GM12874 (cell line): ENCODE measurements at regions not wholly inside any gene's neighbourhood (a gene's known extent, or its start where the extent isn't known, plus 50 kb on each side); places are given as distances from the start of the nearest gene placed in this dataset.

ENCODE experiments used
- TF ChIP-seq, protein P1 (sequence below): IDR thresholded peaks from 2 replicates; pipeline ENCODE4 v1.5.1; 2011; ENCODE audit warnings: low read depth, mild to moderate bottlenecking, control low read depth, low read length, moderate library complexity; ENCODE audit not compliant: insufficient read depth

DNA sequence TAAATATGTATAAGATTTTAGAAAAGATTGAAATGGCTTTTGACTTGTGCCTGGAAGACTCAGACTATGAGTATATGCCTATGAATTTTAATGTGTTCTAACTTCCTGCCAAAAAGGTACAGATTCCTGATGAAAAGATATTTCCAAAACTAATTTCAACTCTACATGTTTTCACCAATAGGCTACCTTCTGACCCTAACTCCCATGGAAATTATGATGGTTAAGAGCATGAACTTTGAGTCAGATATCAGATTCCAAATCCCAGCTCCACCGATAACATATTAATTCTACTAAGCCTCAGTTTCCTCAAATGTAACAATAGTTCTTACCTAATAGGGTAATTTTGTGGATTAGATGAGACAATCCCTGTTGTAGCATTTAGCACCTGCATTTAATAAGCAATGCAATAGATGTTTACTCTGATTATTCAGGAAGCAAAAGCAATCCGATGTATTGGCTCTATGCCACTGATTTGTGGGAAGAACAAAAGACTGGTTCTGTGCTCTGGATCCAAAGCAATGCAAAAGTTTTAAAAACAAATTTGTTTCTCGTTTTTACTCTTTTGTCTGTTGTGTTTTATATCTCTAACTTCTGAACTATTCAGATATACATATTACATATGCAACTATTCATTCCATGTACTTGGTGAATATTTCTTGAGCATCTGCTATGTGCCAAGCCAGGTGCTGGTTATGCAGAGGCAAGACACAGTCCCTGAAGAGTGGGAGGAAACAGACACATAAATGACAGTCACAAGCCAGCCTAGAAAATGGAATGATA is 115.4 kb downstream of the GATA6 start:
- TF ChIP-seq, protein P1, sequence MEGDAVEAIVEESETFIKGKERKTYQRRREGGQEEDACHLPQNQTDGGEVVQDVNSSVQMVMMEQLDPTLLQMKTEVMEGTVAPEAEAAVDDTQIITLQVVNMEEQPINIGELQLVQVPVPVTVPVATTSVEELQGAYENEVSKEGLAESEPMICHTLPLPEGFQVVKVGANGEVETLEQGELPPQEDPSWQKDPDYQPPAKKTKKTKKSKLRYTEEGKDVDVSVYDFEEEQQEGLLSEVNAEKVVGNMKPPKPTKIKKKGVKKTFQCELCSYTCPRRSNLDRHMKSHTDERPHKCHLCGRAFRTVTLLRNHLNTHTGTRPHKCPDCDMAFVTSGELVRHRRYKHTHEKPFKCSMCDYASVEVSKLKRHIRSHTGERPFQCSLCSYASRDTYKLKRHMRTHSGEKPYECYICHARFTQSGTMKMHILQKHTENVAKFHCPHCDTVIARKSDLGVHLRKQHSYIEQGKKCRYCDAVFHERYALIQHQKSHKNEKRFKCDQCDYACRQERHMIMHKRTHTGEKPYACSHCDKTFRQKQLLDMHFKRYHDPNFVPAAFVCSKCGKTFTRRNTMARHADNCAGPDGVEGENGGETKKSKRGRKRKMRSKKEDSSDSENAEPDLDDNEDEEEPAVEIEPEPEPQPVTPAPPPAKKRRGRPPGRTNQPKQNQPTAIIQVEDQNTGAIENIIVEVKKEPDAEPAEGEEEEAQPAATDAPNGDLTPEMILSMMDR, result no peak

DNA sequence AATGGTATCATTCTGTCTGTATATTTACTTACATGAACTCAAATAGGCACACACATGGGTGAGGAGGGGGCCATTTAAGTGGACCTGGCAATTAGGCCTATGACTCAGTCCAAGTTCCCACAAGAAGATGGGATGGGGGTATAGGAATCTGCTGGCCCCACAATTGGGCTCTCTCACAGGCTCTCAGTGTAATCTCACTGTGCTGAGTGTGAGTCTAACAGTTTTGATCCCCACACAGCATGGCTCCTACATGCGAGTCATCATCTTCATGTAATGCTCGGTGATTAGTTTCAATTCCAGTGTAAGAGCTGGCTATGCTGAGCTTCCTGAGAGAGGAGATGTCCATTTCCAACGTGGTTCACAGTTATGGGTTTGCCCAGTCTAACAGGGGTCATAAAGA is 114.0 kb downstream of the GATA6 start:
- TF ChIP-seq, protein P1, result no peak

DNA sequence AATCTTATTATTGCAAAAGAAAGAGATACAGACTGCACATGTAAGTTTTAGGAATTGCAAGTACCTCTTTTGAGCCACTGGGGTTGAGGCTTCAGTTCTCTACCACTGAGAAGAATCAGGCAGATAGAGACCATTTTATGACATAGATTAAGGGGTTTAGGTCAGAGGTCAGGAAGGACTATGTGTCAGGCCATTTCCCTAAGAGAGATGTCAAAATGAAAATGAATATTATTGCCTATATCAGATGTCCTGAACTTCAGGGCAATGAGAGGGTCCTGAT is 113.7 kb downstream of the GATA6 start:
- TF ChIP-seq, protein P1, result no peak

DNA sequence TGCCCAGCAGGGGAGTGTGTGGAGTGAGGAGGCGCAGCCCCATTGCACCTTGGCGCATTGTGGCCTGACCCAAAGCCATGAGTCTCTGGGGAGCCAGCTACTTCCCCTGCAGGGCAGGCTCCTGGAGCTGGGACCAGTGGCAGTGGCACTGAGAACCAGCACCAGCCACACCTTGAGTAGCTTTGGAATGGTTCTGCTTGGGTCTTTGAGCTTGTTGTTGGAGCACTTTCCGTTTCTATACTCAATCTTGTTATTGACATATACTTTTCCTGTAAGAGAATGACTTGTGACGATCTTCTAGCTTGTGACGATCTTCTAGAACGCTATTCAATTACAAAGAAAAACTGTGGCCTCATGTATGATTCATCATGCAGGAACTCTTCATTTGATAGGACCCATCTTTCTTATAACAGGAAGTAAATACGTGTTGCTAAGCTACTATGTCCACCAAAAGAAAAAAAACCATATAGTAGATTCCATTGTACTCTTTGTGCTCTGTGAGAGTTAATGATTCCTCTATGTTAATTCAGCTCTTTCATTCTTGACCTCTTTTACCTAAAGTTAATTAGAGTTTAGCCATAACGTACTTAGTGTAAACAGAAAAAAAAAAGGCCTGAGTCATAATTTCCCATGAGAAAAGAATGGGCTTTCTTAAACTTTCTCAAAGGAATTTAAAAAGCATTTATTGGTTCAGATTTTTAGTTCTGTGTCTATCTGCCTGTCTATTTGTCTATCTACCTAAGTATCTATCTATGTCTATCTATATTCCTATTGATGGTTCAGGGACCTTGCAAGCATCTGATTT is 113.1 kb downstream of the GATA6 start:
- TF ChIP-seq, protein P1, result no peak

DNA sequence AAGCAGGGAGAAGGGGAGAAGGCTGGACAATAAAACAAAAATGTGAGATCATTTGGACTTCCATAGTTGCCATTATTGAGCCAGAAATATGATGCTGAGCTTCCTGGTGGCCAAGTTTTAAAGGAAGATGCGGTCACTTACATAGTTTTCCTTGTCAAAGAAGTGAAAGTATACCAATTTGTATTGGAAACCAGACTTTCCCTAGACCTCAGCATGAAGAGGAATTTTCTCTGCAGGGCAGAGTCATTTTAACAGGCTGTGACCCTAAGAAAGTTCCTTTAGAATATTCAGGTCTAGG is 111.0 kb downstream of the GATA6 start:
- TF ChIP-seq, protein P1, result no peak

DNA sequence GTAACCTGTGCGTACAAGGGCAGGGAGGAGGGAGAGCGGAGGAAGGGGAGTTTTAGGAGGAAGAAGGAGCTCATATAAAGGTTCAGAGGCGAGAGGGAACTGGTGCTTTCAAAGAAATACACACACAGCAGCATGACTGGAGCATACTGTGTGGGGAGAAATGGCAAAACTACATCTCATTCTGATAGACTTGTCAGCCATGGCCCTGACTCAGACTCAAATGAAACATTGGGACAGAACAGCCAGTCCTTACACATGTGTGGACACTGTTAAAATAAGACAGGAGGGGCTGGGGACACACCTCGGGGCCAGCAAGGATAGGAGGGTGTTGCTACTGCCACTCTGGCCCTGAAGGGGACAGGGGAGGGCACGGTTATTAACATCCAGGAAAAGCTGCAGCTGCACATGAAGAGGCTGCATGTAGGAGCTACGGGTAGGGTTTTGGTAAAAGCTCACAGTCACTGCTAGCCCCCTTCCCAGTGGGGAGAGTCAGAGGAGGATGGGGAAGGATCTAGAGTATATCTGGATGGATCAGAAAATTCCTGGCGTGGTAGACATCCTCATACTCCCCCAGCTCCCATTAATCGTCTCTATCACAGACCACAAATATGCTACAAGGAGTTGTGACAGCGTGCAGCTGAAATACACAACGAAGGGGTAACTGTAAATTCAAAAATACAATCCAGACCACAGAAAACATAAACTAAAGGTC is 110.5 kb downstream of the GATA6 start:
- TF ChIP-seq, protein P1, result no peak

DNA sequence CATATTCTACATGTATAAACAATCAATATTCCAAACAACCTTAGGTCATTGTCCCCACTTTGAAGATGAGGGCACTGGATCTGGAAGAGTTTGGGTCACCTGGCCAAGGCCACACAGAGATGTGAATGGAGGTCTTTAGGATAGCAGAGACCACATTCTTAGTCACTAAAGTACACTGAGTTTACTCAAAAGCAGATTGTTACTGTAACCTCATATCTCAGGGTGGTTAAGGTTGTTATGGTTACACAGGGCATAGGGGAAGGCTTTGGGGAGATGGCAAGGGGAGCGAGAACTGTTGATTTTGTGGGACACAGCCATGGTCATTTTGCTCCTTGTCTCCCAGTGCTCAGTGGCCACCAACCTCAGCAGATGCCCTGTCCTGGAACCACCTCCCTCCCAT is 109.4 kb downstream of the GATA6 start:
- TF ChIP-seq, protein P1, result no peak
